ENCODE measurements at regions not wholly inside any gene's neighbourhood (a gene's known extent, or its start where the extent isn't known, plus 50 kb on each side); places are given as distances from the start of the nearest gene placed in this dataset.

GRCh38 chr12:77324416-77324762, 259.0 kb upstream of the E2F7 start:
- WGBS, 2 experiments (ENCODE audit: insufficient coverage in 1 of 2, insufficient read length in 1 of 2): 3% methylated on average over 13 of the region's 15 CpGs; no CpG with 5 or more reads in 1 of the 2 experiments
- no peak for TF ChIP-seq CTCF (conservative IDR thresholded peaks at IDR 0.05)
- peaks cover 1% of the 10 kb centered on the region for H3K4me1 Mint-ChIP-seq
- peak overlapping the region; percentile 63 for H3K4me3 Mint-ChIP-seq
- no peak for DNase-seq
- Histone ChIP-seq H3K9ac (ENCODE audit: extremely low read depth, low read length, poor library complexity, severe bottlenecking) (no peak overlapping the region), H3K27ac (ENCODE audit: low read depth, low read length) (no peak overlapping the region), H3K9me3 (ENCODE audit: control insufficient read depth, low read length) (no peaks in the 10 kb centered on the region), H3K4me1 (ENCODE audit: control insufficient read depth, insufficient read depth, low read length) (no peaks in the 10 kb centered on the region), H3K4me3 (ENCODE audit: low read length) (peak overlapping the region; percentile 83), H3K36me3 (ENCODE audit: control insufficient read depth, insufficient read depth, low read length) (no peaks in the 10 kb centered on the region), H3K27me3 (ENCODE audit: control insufficient read depth, insufficient read depth, low read length, poor library complexity, severe bottlenecking) (peaks cover 71% of the 10 kb centered on the region)
- H3K27ac Mint-ChIP-seq: no peak overlapping the region
- H3K27me3 Mint-ChIP-seq (ENCODE audit: insufficient read depth): peaks cover 61% of the 10 kb centered on the region
- H3K36me3 Mint-ChIP-seq (ENCODE audit: low read depth): no peaks in the 10 kb centered on the region
- no peaks in the 10 kb centered on the region for H3K9me3 Mint-ChIP-seq

- WGBS, 2 experiments (ENCODE audit: insufficient coverage in 1 of 2, insufficient read length in 1 of 2): 94 to 100% methylated on average over 2 to 4 of the region's 6 CpGs
Measured at GRCh38 chr12:77323788-77324415, 258.5 kb upstream of the E2F7 start.

GRCh38 chr12:77319166-77319565, 253.8 kb upstream of the E2F7 start:
- no peaks in the 10 kb centered on the region for H3K36me3 ChIP-seq (ENCODE audit: control insufficient read depth, insufficient read depth, low read length)
- no peaks in the 10 kb centered on the region for H3K4me1 ChIP-seq (ENCODE audit: control insufficient read depth, insufficient read depth, low read length)
- Mint-ChIP-seq H3K4me1 (no peaks in the 10 kb centered on the region), H3K27me3 (ENCODE audit: insufficient read depth) (peaks cover 19% of the 10 kb centered on the region), H3K36me3 (ENCODE audit: low read depth) (no peaks in the 10 kb centered on the region), H3K27ac (no peak overlapping the region), H3K4me3 (no peak overlapping the region), H3K9me3 (no peaks in the 10 kb centered on the region)
- 50 to 66% methylated on average over 1 to 2 of the region's 2 CpGs for WGBS, 2 experiments (ENCODE audit: insufficient coverage in 1 of 2, insufficient read length in 1 of 2)
- no peak for TF ChIP-seq CTCF (conservative IDR thresholded peaks at IDR 0.05)
- peak overlapping the region; percentile 73 for H3K27ac ChIP-seq (ENCODE audit: low read depth, low read length)
- H3K9me3 ChIP-seq (ENCODE audit: control insufficient read depth, low read length): no peaks in the 10 kb centered on the region
- DNase-seq: no peak
- H3K9ac ChIP-seq (ENCODE audit: extremely low read depth, low read length, poor library complexity, severe bottlenecking): no peak overlapping the region
- H3K27me3 ChIP-seq (ENCODE audit: control insufficient read depth, insufficient read depth, low read length, poor library complexity, severe bottlenecking): peaks cover 24% of the 10 kb centered on the region
- no peak overlapping the region for H3K4me3 ChIP-seq (ENCODE audit: low read length)

More at GRCh38 chr12:77323788-77324415, 258.5 kb upstream of the E2F7 start:
- no peak overlapping the region for H3K27ac Mint-ChIP-seq
- no peak overlapping the region for H3K9ac ChIP-seq (ENCODE audit: extremely low read depth, low read length, poor library complexity, severe bottlenecking)
- no peaks in the 10 kb centered on the region for H3K9me3 ChIP-seq (ENCODE audit: control insufficient read depth, low read length)
- H3K36me3 ChIP-seq (ENCODE audit: control insufficient read depth, insufficient read depth, low read length): no peaks in the 10 kb centered on the region
- H3K27me3 Mint-ChIP-seq (ENCODE audit: insufficient read depth): peaks cover 59% of the 10 kb centered on the region
- H3K4me1 ChIP-seq (ENCODE audit: control insufficient read depth, insufficient read depth, low read length): no peaks in the 10 kb centered on the region
- peaks cover 66% of the 10 kb centered on the region for H3K27me3 ChIP-seq (ENCODE audit: control insufficient read depth, insufficient read depth, low read length, poor library complexity, severe bottlenecking)
- no peaks in the 10 kb centered on the region for H3K9me3 Mint-ChIP-seq
- no peak overlapping the region for H3K27ac ChIP-seq (ENCODE audit: low read depth, low read length)
- H3K4me3 ChIP-seq (ENCODE audit: low read length): no peak overlapping the region
- DNase-seq: no peak
- no peak for TF ChIP-seq CTCF (conservative IDR thresholded peaks at IDR 0.05)
- H3K36me3 Mint-ChIP-seq (ENCODE audit: low read depth): no peaks in the 10 kb centered on the region
- H3K4me3 Mint-ChIP-seq: peak overlapping the region; percentile 63
- H3K4me1 Mint-ChIP-seq: peaks cover 1% of the 10 kb centered on the region
